ENCODE measurements at regions not wholly inside any gene's neighbourhood (a gene's known extent, or its start where the extent isn't known, plus 50 kb on each side); places are given as distances from the start of the nearest gene placed in this dataset.
"Not testable (repeated sequence)": the region's sequence is repeated elsewhere in the genome, so short reads cannot be mapped to it uniquely, and the experiment has no call there.

- H3K4me1 ChIP-seq: no peaks in the 10 kb centered on the region
- no peak overlapping the region for H3K4me3 ChIP-seq
- no peaks in the 10 kb centered on the region for H3K9me3 ChIP-seq
- no peak overlapping the region for H3K27ac ChIP-seq
- no peaks in the 10 kb centered on the region for H3K36me3 ChIP-seq
- WGBS, 2 donors: 78 to 89% methylated on average over 2 of the region's 3 CpGs
- intact Hi-C loops (cut with DNase I): no loop called here
- TF ChIP-seq CTCF (IDR thresholded peaks at IDR 0.05) (no peak), POLR2A (IDR thresholded peaks at IDR 0.05) (no peak)
- no peak for DNase-seq
- H3K27me3 ChIP-seq: peaks cover 0 to 64% (median 5%) of the 10 kb centered on the region in 4 donors
Measured at GRCh38 chr12:131631230-131631629, 79.7 kb upstream of the SFSWAP start.

- H3K4me1 ChIP-seq; H3K27ac ChIP-seq; H3K4me3 ChIP-seq; DNase-seq; H3K36me3 ChIP-seq; H3K9me3 ChIP-seq; intact Hi-C loops (cut with DNase I): not testable (repeated sequence)
- 72% methylated on average over 14 to 16 of the region's 23 CpGs for WGBS, 2 donors
- peaks cover 0 to 71% (median 5%) of the 10 kb centered on the region in 4 donors for H3K27me3 ChIP-seq
Measured at GRCh38 chr12:131631889-131632651, 78.8 kb upstream of the SFSWAP start.

- DNase-seq; H3K9me3 ChIP-seq; H3K36me3 ChIP-seq; H3K4me3 ChIP-seq; intact Hi-C loops (cut with DNase I); H3K4me1 ChIP-seq; H3K27ac ChIP-seq: not testable (repeated sequence)
- WGBS, 2 donors: 60 to 62% methylated on average over 5 of the region's 5 CpGs
- peaks cover 0 to 76% (median 5%) of the 10 kb centered on the region in 4 donors for H3K27me3 ChIP-seq
Measured at GRCh38 chr12:131632652-131633023, 78.3 kb upstream of the SFSWAP start.

- H3K4me3 ChIP-seq; intact Hi-C loops (cut with DNase I); H3K27ac ChIP-seq; H3K9me3 ChIP-seq; DNase-seq; H3K4me1 ChIP-seq; H3K36me3 ChIP-seq: not testable (repeated sequence)
- WGBS, 2 donors: 81% methylated on average over 4 of the region's 9 CpGs; no CpG with 5 or more reads in 1 of the 2 donors
- H3K27me3 ChIP-seq: peaks cover 0 to 75% (median 1%) of the 10 kb centered on the region in 4 donors
Measured at GRCh38 chr12:131633610-131634009, 77.3 kb upstream of the SFSWAP start.

GRCh38 chr12:131634037-131634436 is 76.9 kb upstream of the SFSWAP start:
- no peaks in the 10 kb centered on the region for H3K4me1 ChIP-seq
- no peak for DNase-seq
- H3K9me3 ChIP-seq: no peaks in the 10 kb centered on the region
- intact Hi-C loops (cut with DNase I): no loop called here
- H3K27ac ChIP-seq: no peak overlapping the region
- 71% methylated on average over 5 of the region's 5 CpGs; no CpG with 5 or more reads in 1 of the 2 donors for WGBS, 2 donors
- H3K4me3 ChIP-seq: no peak overlapping the region
- H3K36me3 ChIP-seq: no peaks in the 10 kb centered on the region
- no peak for TF ChIP-seq CTCF (IDR thresholded peaks at IDR 0.05)
- no peak for TF ChIP-seq POLR2A (IDR thresholded peaks at IDR 0.05)
- H3K27me3 ChIP-seq: peaks cover 0 to 75% (median 0%) of the 10 kb centered on the region in 4 donors

- H3K4me1 ChIP-seq; H3K27ac ChIP-seq; H3K9me3 ChIP-seq; H3K36me3 ChIP-seq; DNase-seq; intact Hi-C loops (cut with DNase I); H3K4me3 ChIP-seq: not testable (repeated sequence)
- WGBS, 2 donors: 64 to 65% methylated on average over 2 of the region's 2 CpGs
- H3K27me3 ChIP-seq: peaks cover 0 to 78% (median 0%) of the 10 kb centered on the region in 4 donors
Measured at GRCh38 chr12:131635012-131635411, 75.9 kb upstream of the SFSWAP start.

- intact Hi-C loops (cut with DNase I): no loop called here
- DNase-seq: no peak
Measured at GRCh38 chr12:131635491-131636122, 75.3 kb upstream of the SFSWAP start.

More at GRCh38 chr12:131635491-131636122, 75.3 kb upstream of the SFSWAP start:
- H3K27ac ChIP-seq: no peak overlapping the region
- H3K27me3 ChIP-seq: peaks cover 0 to 79% (median 0%) of the 10 kb centered on the region in 4 donors
- 77 to 80% methylated on average over 6 of the region's 6 CpGs for WGBS, 2 donors
- H3K36me3 ChIP-seq: no peaks in the 10 kb centered on the region
- H3K9me3 ChIP-seq: no peaks in the 10 kb centered on the region
- no peak overlapping the region for H3K4me3 ChIP-seq
- no peaks in the 10 kb centered on the region for H3K4me1 ChIP-seq
- TF ChIP-seq CTCF (IDR thresholded peaks at IDR 0.05) (no peak), POLR2A (IDR thresholded peaks at IDR 0.05) (no peak)

Measured in esophagus squamous epithelium (tissue), 5 donors.